Endothelial cell of umbilical vein (primary cell): ENCODE measurements at regions not wholly inside any gene's neighbourhood (a gene's known extent, or its start where the extent isn't known, plus 50 kb on each side); places are given as distances from the start of the nearest gene placed in this dataset.

Source experiments
- BruUV-seq: library from RNA; stranded (reverse); fragments of 400-500 nt; replicated peaks from 2 replicates; lab custom pipeline; 2021; lab: Mats Ljungman, UMichigan
- CTCF ChIA-PET: fragments of 300-600, 350-600 bp; sonication (Branson Sonifier 250); formaldehyde crosslinking; loops from one replicate; lab custom pipeline; 2021; ENCODE audit warnings: antibody characterized with exemption, inconsistent platforms; lab: Charles Lee
- POLR2A ChIA-PET: fragments of 300-600, 350-600 bp; sonication (Branson Sonifier 250); formaldehyde crosslinking; loops from one replicate; lab custom pipeline; 2021; ENCODE audit warnings: antibody characterized with exemption, inconsistent platforms; lab: Charles Lee
- DNase-seq: peaks from one replicate; pipeline ENCODE4 v3.0.0-alpha.2; 2011; ENCODE audit warnings: low read depth, low spot score
- FAIRE-seq: peaks from 2 replicates; lab custom pipeline; 2011; peaks lifted over from hg19 to GRCh38; lab: Jason Lieb, UNC
- H2AFZ ChIP-seq: 2 replicates; pipeline ENCODE4 v1.6.0; 2012; ENCODE audit warnings: low read depth, low read length, control low read depth, inconsistent platforms
- H3K27ac ChIP-seq: 2 replicates; pipeline ENCODE4 v1.5.1; 2011; ENCODE audit warnings: low read depth, mild to moderate bottlenecking, control low read depth, low read length, moderate library complexity; ENCODE audit not compliant: insufficient read depth
- H3K27me3 ChIP-seq, 2 experiments: 2 replicates each; pipeline versions ENCODE4 v1.6.0 to v1.6.1; 2011; ENCODE audit warnings: low read length in 2 of 2, mixed read lengths in 1 of 2; ENCODE audit not compliant: control insufficient read depth in 2 of 2, insufficient read depth in 2 of 2
- H3K36me3 ChIP-seq, 2 experiments: 2 replicates in 1 of 2; 3 replicates in 1 of 2; pipeline ENCODE4 v1.5.1; 2011; ENCODE audit warnings: low read length in 2 of 2, mild to moderate bottlenecking in 1 of 2, moderate library complexity in 1 of 2; ENCODE audit not compliant: control insufficient read depth in 2 of 2, insufficient read depth in 2 of 2; ENCODE audit errors: extremely low read depth in 1 of 2
- H3K4me1 ChIP-seq: 3 replicates; pipeline ENCODE4 v1.5.1; 2011; ENCODE audit warnings: mild to moderate bottlenecking, low read length; ENCODE audit not compliant: control insufficient read depth, insufficient read depth; ENCODE audit errors: extremely low read depth
- H3K4me2 ChIP-seq: 2 replicates; pipeline ENCODE4 v1.6.1; 2011; ENCODE audit warnings: low read length, control low read depth, mixed read lengths; ENCODE audit not compliant: insufficient read depth
- H3K4me3 ChIP-seq, 3 experiments: fragments of 200-600 bp in 1 of 3; sonication (generic), shearing (Covaris generic) in 1 of 3; replicated peaks in 1 of 3; 2 replicates each; pipeline ENCODE4 v1.5.1; 2011 to 2016; ENCODE audit warnings: control low read depth in 3 of 3, low read length in 3 of 3, mild to moderate bottlenecking in 2 of 3, inconsistent platforms in 1 of 3, low read depth in 1 of 3, moderate library complexity in 1 of 3; ENCODE audit not compliant: insufficient read depth in 1 of 3
- H3K79me2 ChIP-seq: 2 replicates; pipeline ENCODE4 v1.6.0; 2012; ENCODE audit warnings: low read length, inconsistent platforms; ENCODE audit not compliant: control insufficient read depth, insufficient read depth
- H3K9ac ChIP-seq: replicated peaks from 2 replicates; pipeline ENCODE3; 2011; ENCODE audit warnings: low read length, control low read depth; ENCODE audit not compliant: insufficient read depth; ENCODE audit errors: extremely low read depth
- H3K9me1 ChIP-seq: replicated peaks from 3 replicates; pipeline ENCODE4 v1.6.0; 2011; ENCODE audit warnings: mild to moderate bottlenecking, low read length; ENCODE audit not compliant: control insufficient read depth, insufficient read depth; ENCODE audit errors: extremely low read depth
- H3K9me3 ChIP-seq: replicated peaks from 2 replicates; pipeline ENCODE4 v1.5.1; 2012; ENCODE audit warnings: low read length, inconsistent platforms; ENCODE audit not compliant: control insufficient read depth, insufficient read depth
- H4K20me1 ChIP-seq: replicated peaks from 2 replicates; pipeline ENCODE3; 2011; ENCODE audit warnings: mild to moderate bottlenecking, low read length; ENCODE audit not compliant: control insufficient read depth, insufficient read depth; ENCODE audit errors: extremely low read depth
- EZH2 ChIP-seq: IDR thresholded peaks from 2 replicates; pipeline ENCODE4 v1.6.1; 2012; ENCODE audit warnings: borderline replicate concordance, low read depth, mild to moderate bottlenecking, moderate library complexity, low read length, inconsistent platforms; ENCODE audit not compliant: severe bottlenecking
- FOS ChIP-seq: IDR thresholded peaks from 2 replicates; pipeline ENCODE4 v1.6.1; 2011; ENCODE audit warnings: mild to moderate bottlenecking, low read length, moderate library complexity, borderline replicate concordance; ENCODE audit not compliant: insufficient read depth
- GATA2 ChIP-seq: IDR thresholded peaks from 2 replicates; pipeline ENCODE4 v1.7.0; 2011; ENCODE audit warnings: low read depth, mild to moderate bottlenecking, moderate library complexity, mixed read lengths, low read length; ENCODE audit not compliant: insufficient read length, insufficient read depth
- JUN ChIP-seq: IDR thresholded peaks from 2 replicates; pipeline ENCODE4 v1.6.1; 2011; ENCODE audit warnings: borderline replicate concordance, low read depth; ENCODE audit not compliant: insufficient read length, insufficient read depth
- MYC ChIP-seq: IDR thresholded peaks from one replicate; pipeline ENCODE4 v1.6.1; 2011; ENCODE audit warnings: mild to moderate bottlenecking, low read depth, low read length
- POLR2A ChIP-seq: IDR thresholded peaks from 2 replicates; pipeline ENCODE4 v1.6.1; 2012; ENCODE audit warnings: low read depth, mild to moderate bottlenecking, control low read depth, low read length
- POLR2AphosphoS5 ChIP-seq: IDR thresholded peaks from 2 replicates; pipeline ENCODE4 v1.6.1; 2012; ENCODE audit warnings: low read depth, mild to moderate bottlenecking, control low read depth, low read length, moderate library complexity; ENCODE audit not compliant: insufficient read depth
- dilution Hi-C: fragments of 300-500 bp; cut with MboI; formaldehyde crosslinking; loops from one replicate; pipeline ENCODE4 v1.15.0; 2019; ENCODE audit warnings: low sequenced_read_pairs; ENCODE audit not compliant: extremely low pct_ligation_motif_present
- intact Hi-C: fragments of 100-400 bp; cut with micrococcal nuclease; formaldehyde crosslinking; loops from one replicate; pipeline ENCODE4 v1.10.0; 2022
- TF ChIP-seq, protein P1 (sequence below): IDR thresholded peaks from 2 replicates; pipeline ENCODE4 v1.6.1; 2011; ENCODE audit not compliant: insufficient read depth, insufficient read length
- TF ChIP-seq, protein P2 (sequence below), 2 donors: IDR thresholded peaks; 1 replicate in 1 of 2; 2 replicates in 1 of 2; pipeline ENCODE4 v1.5.1; 2011; ENCODE audit warnings: low read length in 2 of 2, mild to moderate bottlenecking in 2 of 2, moderate library complexity in 2 of 2, control low read depth in 1 of 2, inconsistent platforms in 1 of 2, low read depth in 1 of 2; ENCODE audit not compliant: insufficient read depth in 1 of 2; ENCODE audit errors: extremely low read depth in 1 of 2

GRCh38 chr6:81480139-81480538, 272.3 kb downstream of the TENT5A start:
- ChIA-PET POLR2A (no interaction called here), CTCF (interaction anchor here (2.0 kb wide), 1 partner anchor 14 kb away, joined by 4 read pairs; no protein-coding TSS in a partner anchor)
- H3K79me2 ChIP-seq: no peaks in the 10 kb centered on the region
- H3K27me3 ChIP-seq: no peaks in the 10 kb centered on the region
- dilution Hi-C loops: no loop called here
- DNase-seq (no peak), FAIRE-seq (no peak)
- no peaks in the 10 kb centered on the region for H3K4me1 ChIP-seq
- H3K27ac ChIP-seq: no peak overlapping the region
- no TSS peak for BruUV-seq
- peaks cover 2% of the 10 kb centered on the region for H3K9me1 ChIP-seq
- no peak overlapping the region for H3K9ac ChIP-seq
- intact Hi-C loops: no loop called here
- H4K20me1 ChIP-seq: no peaks in the 10 kb centered on the region
- no peak overlapping the region for H3K4me3 ChIP-seq
- no peak overlapping the region for H2AFZ ChIP-seq
- no peak for TF ChIP-seq POLR2A
- TF ChIP-seq POLR2AphosphoS5: no peak
- no peak for TF ChIP-seq FOS
- no peak for TF ChIP-seq EZH2
- TF ChIP-seq GATA2: no peak
- TF ChIP-seq, protein P1, sequence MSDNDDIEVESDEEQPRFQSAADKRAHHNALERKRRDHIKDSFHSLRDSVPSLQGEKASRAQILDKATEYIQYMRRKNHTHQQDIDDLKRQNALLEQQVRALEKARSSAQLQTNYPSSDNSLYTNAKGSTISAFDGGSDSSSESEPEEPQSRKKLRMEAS: no peak
- TF ChIP-seq, protein P2, sequence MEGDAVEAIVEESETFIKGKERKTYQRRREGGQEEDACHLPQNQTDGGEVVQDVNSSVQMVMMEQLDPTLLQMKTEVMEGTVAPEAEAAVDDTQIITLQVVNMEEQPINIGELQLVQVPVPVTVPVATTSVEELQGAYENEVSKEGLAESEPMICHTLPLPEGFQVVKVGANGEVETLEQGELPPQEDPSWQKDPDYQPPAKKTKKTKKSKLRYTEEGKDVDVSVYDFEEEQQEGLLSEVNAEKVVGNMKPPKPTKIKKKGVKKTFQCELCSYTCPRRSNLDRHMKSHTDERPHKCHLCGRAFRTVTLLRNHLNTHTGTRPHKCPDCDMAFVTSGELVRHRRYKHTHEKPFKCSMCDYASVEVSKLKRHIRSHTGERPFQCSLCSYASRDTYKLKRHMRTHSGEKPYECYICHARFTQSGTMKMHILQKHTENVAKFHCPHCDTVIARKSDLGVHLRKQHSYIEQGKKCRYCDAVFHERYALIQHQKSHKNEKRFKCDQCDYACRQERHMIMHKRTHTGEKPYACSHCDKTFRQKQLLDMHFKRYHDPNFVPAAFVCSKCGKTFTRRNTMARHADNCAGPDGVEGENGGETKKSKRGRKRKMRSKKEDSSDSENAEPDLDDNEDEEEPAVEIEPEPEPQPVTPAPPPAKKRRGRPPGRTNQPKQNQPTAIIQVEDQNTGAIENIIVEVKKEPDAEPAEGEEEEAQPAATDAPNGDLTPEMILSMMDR (IDR thresholded peaks at IDR 0.05; ENCODE audit: extremely low read depth in 1 of 2, insufficient read depth in 1 of 2, low read depth in 1 of 2, low read length in 2 of 2): no peak
- TF ChIP-seq MYC: no peak
- TF ChIP-seq JUN: no peak
- H3K36me3 ChIP-seq: no peaks in the 10 kb centered on the region
- no peak overlapping the region for H3K4me2 ChIP-seq
- no peaks in the 10 kb centered on the region for H3K9me3 ChIP-seq
